OCI-LY1 (cell line): ENCODE measurements at regions not wholly inside any gene's neighbourhood (a gene's known extent, or its start where the extent isn't known, plus 50 kb on each side); places are given as distances from the start of the nearest gene placed in this dataset.

Source experiments
- H2AFZ ChIP-seq: fragments of 200-600 bp; sonication (generic), shearing (Covaris generic); 2 replicates; pipeline ENCODE4 v1.6.0; 2014; ENCODE audit warnings: antibody characterized with exemption, mild to moderate bottlenecking, low read length
- H3F3A ChIP-seq: fragments of 200-600 bp; sonication (generic), shearing (Covaris generic); 2 replicates; pipeline ENCODE4 v1.6.0; 2014; ENCODE audit warnings: mild to moderate bottlenecking, antibody characterized with exemption, low read length, moderate library complexity; ENCODE audit not compliant: insufficient read depth
- H3K27ac ChIP-seq: fragments of 200-600 bp; sonication (generic); 2 replicates; pipeline ENCODE4 v1.5.1; 2014; ENCODE audit warnings: low read length, mixed run types, mild to moderate bottlenecking, low read depth; ENCODE audit not compliant: poor library complexity, severe bottlenecking
- H3K27me3 ChIP-seq: fragments of 200-600 bp; sonication (generic); 2 replicates; pipeline ENCODE4 v1.6.0; 2014; ENCODE audit warnings: antibody characterized with exemption, mild to moderate bottlenecking, low read length, moderate library complexity; ENCODE audit not compliant: insufficient read depth
- H3K36me3 ChIP-seq: fragments of 200-600 bp; sonication (generic); 2 replicates; pipeline ENCODE4 v1.6.1; 2014; ENCODE audit warnings: mild to moderate bottlenecking, antibody characterized with exemption, low read length, moderate library complexity, mixed read lengths; ENCODE audit not compliant: insufficient read depth
- H3K4me1 ChIP-seq: fragments of 200-600 bp; sonication (generic); 2 replicates; pipeline ENCODE4 v1.5.1; 2014; ENCODE audit warnings: mild to moderate bottlenecking, low read length, moderate library complexity; ENCODE audit not compliant: insufficient read depth, severe bottlenecking
- H3K4me2 ChIP-seq: fragments of 200-600 bp; sonication (generic), shearing (Covaris generic); 2 replicates; pipeline ENCODE4 v1.6.1; 2014; ENCODE audit warnings: low read length
- H3K4me3 ChIP-seq: fragments of 200-600 bp; sonication (generic); 2 replicates; pipeline ENCODE4 v1.5.1; 2014; ENCODE audit warnings: low read length, low read depth, mild to moderate bottlenecking, mixed read lengths; ENCODE audit not compliant: poor library complexity, severe bottlenecking
- H3K79me2 ChIP-seq: fragments of 200-600 bp; shearing (Covaris generic); 2 replicates; pipeline ENCODE4 v1.6.1; 2016; ENCODE audit warnings: mixed run types, low read length, mixed read lengths; ENCODE audit not compliant: insufficient read depth
- H3K9ac ChIP-seq: fragments of 200-600 bp; sonication (generic), shearing (Covaris generic); 2 replicates; pipeline ENCODE4 v1.6.1; 2014; ENCODE audit warnings: mild to moderate bottlenecking, low read length, mixed read lengths
- H3K9me2 ChIP-seq: fragments of 200-600 bp; sonication (generic), shearing (Covaris generic); 2 replicates; pipeline ENCODE4 v1.6.1; 2014; ENCODE audit warnings: low read depth, mild to moderate bottlenecking, low read length, mixed read lengths
- H3K9me3 ChIP-seq: fragments of 200-600 bp; shearing (Covaris generic); 2 replicates; pipeline ENCODE4 v1.6.1; 2014; ENCODE audit warnings: low read length, mixed read lengths
- H4K20me1 ChIP-seq: fragments of 200-600 bp; sonication (generic), shearing (Covaris generic); 2 replicates; pipeline ENCODE4 v1.6.0; 2016; ENCODE audit warnings: mild to moderate bottlenecking, low read length; ENCODE audit not compliant: insufficient read depth
- EZH2 ChIP-seq: fragments of 200-600 bp; sonication (generic), shearing (Covaris generic); IDR thresholded peaks from 2 replicates; pipeline ENCODE4 v1.8.0; 2017; ENCODE audit warnings: borderline replicate concordance, mixed run types, mild to moderate bottlenecking, antibody characterized with exemption, low read length, moderate library complexity, mixed read lengths
- TF ChIP-seq, protein P1 (sequence below): fragments of 200-600 bp; sonication (generic), shearing (Covaris generic); IDR thresholded peaks from 2 replicates; pipeline ENCODE4 v1.5.1; 2017; ENCODE audit warnings: mild to moderate bottlenecking, antibody characterized with exemption, low read length, moderate library complexity, mixed read lengths

DNA sequence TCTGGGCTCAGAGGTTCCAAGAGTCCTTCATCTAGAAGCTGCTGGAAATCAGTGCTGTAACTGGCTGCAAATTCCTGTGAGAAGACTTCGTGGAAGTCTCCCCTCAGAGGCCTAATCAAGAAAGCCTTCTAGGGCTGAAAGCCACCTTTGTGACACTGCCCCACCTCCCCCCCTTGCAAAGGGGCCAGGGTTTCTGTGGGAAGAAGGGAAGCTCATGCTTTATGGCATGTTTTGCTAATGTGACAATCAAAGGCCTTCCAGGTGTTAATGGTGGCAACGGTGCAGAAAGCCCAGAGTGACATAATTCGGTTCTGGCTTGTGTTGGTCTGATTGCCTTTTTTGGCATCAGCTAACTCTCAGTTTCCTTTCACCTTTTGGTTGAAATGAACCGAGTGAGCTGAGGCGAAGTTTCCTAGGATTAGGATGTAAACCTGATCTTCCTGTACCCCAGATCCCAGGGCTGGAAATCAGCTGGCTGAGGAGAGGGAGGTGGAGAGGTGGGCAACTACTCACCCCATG lies 126.9 kb upstream of the TRIB2 start:
- no peaks in the 10 kb centered on the region for H3K36me3 ChIP-seq
- peaks cover 38% of the 10 kb centered on the region for H3K4me1 ChIP-seq
- no peak for TF ChIP-seq EZH2
- TF ChIP-seq, protein P1, sequence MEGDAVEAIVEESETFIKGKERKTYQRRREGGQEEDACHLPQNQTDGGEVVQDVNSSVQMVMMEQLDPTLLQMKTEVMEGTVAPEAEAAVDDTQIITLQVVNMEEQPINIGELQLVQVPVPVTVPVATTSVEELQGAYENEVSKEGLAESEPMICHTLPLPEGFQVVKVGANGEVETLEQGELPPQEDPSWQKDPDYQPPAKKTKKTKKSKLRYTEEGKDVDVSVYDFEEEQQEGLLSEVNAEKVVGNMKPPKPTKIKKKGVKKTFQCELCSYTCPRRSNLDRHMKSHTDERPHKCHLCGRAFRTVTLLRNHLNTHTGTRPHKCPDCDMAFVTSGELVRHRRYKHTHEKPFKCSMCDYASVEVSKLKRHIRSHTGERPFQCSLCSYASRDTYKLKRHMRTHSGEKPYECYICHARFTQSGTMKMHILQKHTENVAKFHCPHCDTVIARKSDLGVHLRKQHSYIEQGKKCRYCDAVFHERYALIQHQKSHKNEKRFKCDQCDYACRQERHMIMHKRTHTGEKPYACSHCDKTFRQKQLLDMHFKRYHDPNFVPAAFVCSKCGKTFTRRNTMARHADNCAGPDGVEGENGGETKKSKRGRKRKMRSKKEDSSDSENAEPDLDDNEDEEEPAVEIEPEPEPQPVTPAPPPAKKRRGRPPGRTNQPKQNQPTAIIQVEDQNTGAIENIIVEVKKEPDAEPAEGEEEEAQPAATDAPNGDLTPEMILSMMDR = no peak
- no peak overlapping the region for H3K4me3 ChIP-seq
- no peaks in the 10 kb centered on the region for H3K79me2 ChIP-seq
- no peaks in the 10 kb centered on the region for H3F3A ChIP-seq
- H3K9me2 ChIP-seq = no peaks in the 10 kb centered on the region
- H4K20me1 ChIP-seq = no peaks in the 10 kb centered on the region
- H2AFZ ChIP-seq = no peak overlapping the region
- peak overlapping the region; percentile 7; the same call in 1 of the 2 replicates for H3K9ac ChIP-seq
- no peaks in the 10 kb centered on the region for H3K9me3 ChIP-seq
- H3K27me3 ChIP-seq = no peaks in the 10 kb centered on the region
- peak overlapping the region; percentile 37 for H3K27ac ChIP-seq
- peak overlapping the region; percentile 46; the same call in 1 of the 2 replicates for H3K4me2 ChIP-seq

DNA sequence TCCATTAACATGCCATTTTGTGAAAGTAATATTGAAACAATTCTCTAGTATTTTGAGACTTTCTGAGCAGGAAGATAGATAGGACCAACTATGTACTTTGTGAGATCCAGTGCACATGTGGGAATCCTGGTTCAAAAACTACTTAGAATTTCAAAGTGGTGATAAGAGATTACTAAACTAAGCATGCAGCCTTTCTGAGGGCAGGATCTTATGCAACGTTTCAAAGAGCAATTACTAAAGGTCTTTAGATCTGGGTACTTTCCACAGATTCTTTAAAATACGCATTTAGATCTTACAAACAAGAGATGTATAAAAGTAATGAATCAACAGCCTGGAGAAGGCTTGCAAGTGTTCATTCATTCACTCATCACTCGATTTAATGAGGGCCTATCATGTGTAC lies 124.4 kb upstream of the TRIB2 start:
- no peak overlapping the region for H2AFZ ChIP-seq
- H3K27me3 ChIP-seq = no peaks in the 10 kb centered on the region
- H3K4me1 ChIP-seq = peaks cover 34% of the 10 kb centered on the region
- H3F3A ChIP-seq = no peaks in the 10 kb centered on the region
- no peaks in the 10 kb centered on the region for H3K36me3 ChIP-seq
- H3K9ac ChIP-seq = no peak overlapping the region
- no peak overlapping the region for H3K27ac ChIP-seq
- H3K9me3 ChIP-seq = no peaks in the 10 kb centered on the region
- H3K4me3 ChIP-seq = no peak overlapping the region
- TF ChIP-seq, protein P1 = no peak
- no peak for TF ChIP-seq EZH2
- no peak overlapping the region for H3K4me2 ChIP-seq
- H3K79me2 ChIP-seq = no peaks in the 10 kb centered on the region
- no peaks in the 10 kb centered on the region for H4K20me1 ChIP-seq
- H3K9me2 ChIP-seq = no peaks in the 10 kb centered on the region

DNA sequence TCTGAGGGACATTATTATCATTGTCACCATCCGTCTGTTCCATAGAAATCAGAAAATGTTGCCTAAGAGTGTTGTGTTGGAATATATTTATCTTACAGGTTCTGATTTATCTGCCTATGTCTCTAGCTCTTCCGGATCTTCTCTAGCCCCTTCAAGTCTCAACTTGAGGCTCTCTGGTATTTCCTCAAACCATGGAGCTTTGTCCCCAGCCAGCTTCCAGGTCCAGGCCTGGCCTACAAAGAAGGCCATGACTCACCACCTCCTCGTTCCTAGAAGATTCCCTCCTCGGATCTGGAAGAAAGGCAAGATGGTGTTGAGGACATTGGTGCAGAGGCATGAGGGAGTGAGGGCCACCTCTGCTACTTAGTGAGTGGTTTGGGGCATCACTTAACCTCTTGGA lies 122.1 kb upstream of the TRIB2 start:
- Histone ChIP-seq H3K79me2 (no peaks in the 10 kb centered on the region), H3K4me3 (no peak overlapping the region), H3K4me1 (peaks cover 11% of the 10 kb centered on the region), H2AFZ (no peak overlapping the region), H3K27ac (no peak overlapping the region), H3K9me3 (no peaks in the 10 kb centered on the region), H3F3A (no peaks in the 10 kb centered on the region), H4K20me1 (no peaks in the 10 kb centered on the region), H3K9me2 (no peaks in the 10 kb centered on the region), H3K27me3 (no peaks in the 10 kb centered on the region), H3K4me2 (no peak overlapping the region), H3K36me3 (no peaks in the 10 kb centered on the region), H3K9ac (no peak overlapping the region)
- no peak for TF ChIP-seq EZH2
- TF ChIP-seq, protein P1 = no peak
